IPS-15b (cell line): ENCODE measurements at regions not wholly inside any gene's neighbourhood (a gene's known extent, or its start where the extent isn't known, plus 50 kb on each side); places are given as distances from the start of the nearest gene placed in this dataset.

Experiments used
- H3K27me3 ChIP-seq: one replicate; pipeline ENCODE4 v1.6.1; 2013; ENCODE audit warnings: low read length; ENCODE audit not compliant: control insufficient read depth, insufficient read depth
- H3K36me3 ChIP-seq: one replicate; pipeline ENCODE4 v1.6.1; 2013; ENCODE audit warnings: low read length; ENCODE audit not compliant: control insufficient read depth, insufficient read depth
- H3K4me1 ChIP-seq: one replicate; pipeline ENCODE4 v1.6.1; 2013; ENCODE audit warnings: mild to moderate bottlenecking, low read length; ENCODE audit not compliant: control insufficient read depth, insufficient read depth
- H3K4me3 ChIP-seq: one replicate; pipeline ENCODE4 v1.5.1; 2013; ENCODE audit warnings: low read depth, low read length
- H3K9ac ChIP-seq: one replicate; pipeline ENCODE4 v1.6.1; 2013; ENCODE audit warnings: low read depth, mild to moderate bottlenecking, low read length
- H3K9me3 ChIP-seq: one replicate; pipeline ENCODE4 v1.6.1; 2013; ENCODE audit warnings: mild to moderate bottlenecking, low read length; ENCODE audit not compliant: control insufficient read depth, insufficient read depth

- Histone ChIP-seq H3K9ac (no peak overlapping the region), H3K4me1 (peaks cover 17% of the 10 kb centered on the region)
These were observed 139.8 kb downstream of the LY86 start for GRCh38 chr6:6728169-6728941.

GRCh38 chr6:6729971-6730370, 141.5 kb downstream of the LY86 start:
- Histone ChIP-seq H3K27me3 (no peaks in the 10 kb centered on the region), H3K4me1 (peaks cover 11% of the 10 kb centered on the region), H3K9ac (no peak overlapping the region), H3K4me3 (no peak overlapping the region), H3K36me3 (no peaks in the 10 kb centered on the region), H3K9me3 (no peaks in the 10 kb centered on the region)

More at GRCh38 chr6:6728169-6728941, 139.8 kb downstream of the LY86 start:
- H3K4me3 ChIP-seq = no peak overlapping the region
- no peaks in the 10 kb centered on the region for H3K36me3 ChIP-seq
- peaks cover 5% of the 10 kb centered on the region for H3K27me3 ChIP-seq
- H3K9me3 ChIP-seq = no peaks in the 10 kb centered on the region

GRCh38 chr6:6730831-6731230, 142.3 kb downstream of the LY86 start:
- no peak overlapping the region for H3K9ac ChIP-seq
- no peaks in the 10 kb centered on the region for H3K36me3 ChIP-seq

GRCh38 chr6:6734479-6735465, 146.3 kb downstream of the LY86 start:
- no peaks in the 10 kb centered on the region for H3K4me1 ChIP-seq
- no peak overlapping the region for H3K4me3 ChIP-seq
- H3K27me3 ChIP-seq = no peaks in the 10 kb centered on the region
- H3K9ac ChIP-seq = no peak overlapping the region
- H3K36me3 ChIP-seq = no peaks in the 10 kb centered on the region
- no peaks in the 10 kb centered on the region for H3K9me3 ChIP-seq

More at GRCh38 chr6:6730831-6731230, 142.3 kb downstream of the LY86 start:
- Histone ChIP-seq H3K4me3 (no peak overlapping the region), H3K4me1 (peaks cover 6% of the 10 kb centered on the region), H3K9me3 (no peaks in the 10 kb centered on the region), H3K27me3 (no peaks in the 10 kb centered on the region)

- Histone ChIP-seq H3K4me1 (peaks cover 6% of the 10 kb centered on the region), H3K9ac (no peak overlapping the region), H3K36me3 (no peaks in the 10 kb centered on the region), H3K27me3 (no peaks in the 10 kb centered on the region), H3K9me3 (no peaks in the 10 kb centered on the region), H3K4me3 (no peak overlapping the region)
These were observed 148.5 kb downstream of the LY86 start for GRCh38 chr6:6736791-6737654.

GRCh38 chr6:6737671-6738070, 149.2 kb downstream of the LY86 start:
- Histone ChIP-seq H3K4me3 (no peak overlapping the region), H3K4me1 (peaks cover 10% of the 10 kb centered on the region), H3K36me3 (no peaks in the 10 kb centered on the region), H3K9me3 (no peaks in the 10 kb centered on the region), H3K9ac (no peak overlapping the region), H3K27me3 (no peaks in the 10 kb centered on the region)

- Histone ChIP-seq H3K9ac (no peak overlapping the region), H3K36me3 (no peaks in the 10 kb centered on the region), H3K9me3 (no peaks in the 10 kb centered on the region), H3K27me3 (no peaks in the 10 kb centered on the region), H3K4me1 (peaks cover 12% of the 10 kb centered on the region), H3K4me3 (no peak overlapping the region)
These were observed 149.6 kb downstream of the LY86 start for GRCh38 chr6:6738108-6738507.

- peaks cover 12% of the 10 kb centered on the region for H3K4me1 ChIP-seq
- no peaks in the 10 kb centered on the region for H3K36me3 ChIP-seq
- H3K27me3 ChIP-seq = peaks cover 2% of the 10 kb centered on the region
- no peaks in the 10 kb centered on the region for H3K9me3 ChIP-seq
- H3K9ac ChIP-seq = no peak overlapping the region
- H3K4me3 ChIP-seq = no peak overlapping the region
These were observed 150.6 kb downstream of the LY86 start for GRCh38 chr6:6738922-6739716.

- Histone ChIP-seq H3K9ac (no peak overlapping the region), H3K4me1 (peaks cover 12% of the 10 kb centered on the region), H3K36me3 (no peaks in the 10 kb centered on the region), H3K9me3 (no peaks in the 10 kb centered on the region), H3K27me3 (peaks cover 2% of the 10 kb centered on the region), H3K4me3 (no peak overlapping the region)
These were observed 152.1 kb downstream of the LY86 start for GRCh38 chr6:6740595-6740994.

GRCh38 chr6:6741264-6741663, 152.7 kb downstream of the LY86 start:
- Histone ChIP-seq H3K4me3 (no peak overlapping the region), H3K9me3 (no peaks in the 10 kb centered on the region), H3K4me1 (peaks cover 12% of the 10 kb centered on the region), H3K27me3 (peaks cover 2% of the 10 kb centered on the region), H3K36me3 (no peaks in the 10 kb centered on the region), H3K9ac (no peak overlapping the region)
